H9 (cell line): ENCODE measurements at regions not wholly inside any gene's neighbourhood (a gene's known extent, or its start where the extent isn't known, plus 50 kb on each side); places are given as distances from the start of the nearest gene placed in this dataset.
"Not testable (repeated sequence)": the region's sequence is repeated elsewhere in the genome, so short reads cannot be mapped to it uniquely, and the experiment has no call there.

Experiments used
- DNase-seq: peaks from one replicate; pipeline ENCODE4 v3.0.0-alpha.2; 2017
- H2AFZ ChIP-seq: one replicate; pipeline ENCODE4 v1.6.1; 2013; ENCODE audit warnings: mild to moderate bottlenecking, low read length, control low read depth, moderate library complexity
- H2AK5ac ChIP-seq: 2 replicates; pipeline ENCODE4 v1.6.1; 2013; ENCODE audit warnings: low read length, control low read depth, mixed read lengths; ENCODE audit not compliant: insufficient read length
- H2BK120ac ChIP-seq: one replicate; pipeline ENCODE4 v1.6.1; 2013; ENCODE audit warnings: low read depth, mild to moderate bottlenecking, low read length, control low read depth, inconsistent platforms; ENCODE audit not compliant: poor library complexity, severe bottlenecking
- H2BK12ac ChIP-seq: 2 replicates; pipeline ENCODE4 v1.6.1; 2013; ENCODE audit warnings: low read length, control low read depth, mixed read lengths, low read depth; ENCODE audit not compliant: insufficient read length
- H2BK15ac ChIP-seq: 2 replicates; pipeline ENCODE4 v1.6.1; 2013; ENCODE audit warnings: low read depth, low read length, control low read depth
- H2BK20ac ChIP-seq: one replicate; pipeline ENCODE4 v1.6.1; 2013; ENCODE audit warnings: low read depth, mild to moderate bottlenecking, low read length, control low read depth, inconsistent platforms; ENCODE audit not compliant: poor library complexity, severe bottlenecking
- H2BK5ac ChIP-seq: 2 replicates; pipeline ENCODE4 v1.6.1; 2013; ENCODE audit warnings: low read length, control low read depth, mixed read lengths; ENCODE audit not compliant: insufficient read length
- H3K14ac ChIP-seq: 2 replicates; pipeline ENCODE4 v1.6.1; 2013; ENCODE audit warnings: low read length, control low read depth; ENCODE audit not compliant: insufficient read depth
- H3K18ac ChIP-seq: 2 replicates; pipeline ENCODE4 v1.6.1; 2013; ENCODE audit warnings: low read depth, mild to moderate bottlenecking, mixed read lengths, low read length, control low read depth; ENCODE audit not compliant: insufficient read length
- H3K23ac ChIP-seq: 2 replicates; pipeline ENCODE4 v1.6.1; 2013; ENCODE audit warnings: low read length, control low read depth, mixed read lengths, low read depth; ENCODE audit not compliant: insufficient read length
- H3K23me2 ChIP-seq: 2 replicates; pipeline ENCODE4 v1.6.1; 2013; ENCODE audit warnings: low read depth, mild to moderate bottlenecking, mixed read lengths, low read length, control low read depth; ENCODE audit not compliant: insufficient read length, poor library complexity, severe bottlenecking
- H3K27ac ChIP-seq: 2 replicates; pipeline ENCODE4 v1.5.1; 2013; ENCODE audit warnings: low read length, control low read depth, mixed read lengths, low read depth; ENCODE audit not compliant: insufficient read length
- H3K27me3 ChIP-seq: 2 replicates; pipeline ENCODE4 v1.6.1; 2013; ENCODE audit warnings: low read length, control low read depth, inconsistent platforms; ENCODE audit not compliant: insufficient read depth
- H3K4ac ChIP-seq: 2 replicates; pipeline ENCODE4 v1.6.1; 2013; ENCODE audit warnings: low read depth, mild to moderate bottlenecking, control low read depth, inconsistent platforms, low read length, moderate library complexity
- H3K4me1 ChIP-seq: 2 replicates; pipeline ENCODE4 v1.6.1; 2013; ENCODE audit warnings: low read length, control low read depth, inconsistent platforms; ENCODE audit not compliant: insufficient read depth
- H3K4me2 ChIP-seq: 2 replicates; pipeline ENCODE4 v1.6.1; 2013; ENCODE audit warnings: low read length, control low read depth, mixed read lengths; ENCODE audit not compliant: insufficient read length, insufficient read depth
- H3K56ac ChIP-seq: 2 replicates; pipeline ENCODE4 v1.6.1; 2013; ENCODE audit warnings: low read depth, mild to moderate bottlenecking, mixed read lengths, low read length, control low read depth; ENCODE audit not compliant: insufficient read length
- H3K79me1 ChIP-seq: 2 replicates; pipeline ENCODE4 v1.6.1; 2013; ENCODE audit warnings: low read depth, mild to moderate bottlenecking, moderate library complexity, low read length, control low read depth, inconsistent platforms; ENCODE audit not compliant: insufficient read depth, poor library complexity, severe bottlenecking
- H3K79me2 ChIP-seq: 2 replicates; pipeline ENCODE4 v1.6.1; 2013; ENCODE audit warnings: low read length, control low read depth, inconsistent platforms; ENCODE audit not compliant: insufficient read depth
- H3K9ac ChIP-seq: 2 replicates; pipeline ENCODE4 v1.6.1; 2013; ENCODE audit warnings: low read length, control low read depth, mixed read lengths; ENCODE audit not compliant: insufficient read length; ENCODE audit errors: extremely low read depth
- H3K9me3 ChIP-seq: one replicate; pipeline ENCODE4 v1.6.1; 2013; ENCODE audit warnings: low read depth, low read length, inconsistent platforms; ENCODE audit not compliant: control insufficient read depth
- H3T11ph ChIP-seq: one replicate; pipeline ENCODE4 v1.6.1; 2013; ENCODE audit warnings: mild to moderate bottlenecking, low read length, control low read depth, inconsistent platforms
- H4K20me1 ChIP-seq: one replicate; pipeline ENCODE4 v1.6.1; 2013; ENCODE audit not compliant: control insufficient read depth, insufficient read length, insufficient read depth
- H4K5ac ChIP-seq: 2 replicates; pipeline ENCODE4 v1.6.1; 2013; ENCODE audit warnings: low read depth, mild to moderate bottlenecking, mixed read lengths, low read length, control low read depth; ENCODE audit not compliant: insufficient read length
- H4K8ac ChIP-seq: replicated peaks from 2 replicates; pipeline ENCODE4 v1.6.1; 2013; ENCODE audit warnings: low read length, control low read depth, mixed read lengths, low read depth; ENCODE audit not compliant: insufficient read length
- H4K91ac ChIP-seq: 2 replicates; pipeline ENCODE4 v1.6.1; 2013; ENCODE audit warnings: low read depth, mild to moderate bottlenecking, moderate library complexity, mixed read lengths, low read length, control low read depth; ENCODE audit not compliant: insufficient read length
- H3K27ac Mint-ChIP-seq, 3 experiments: 2 replicates in 2 of 3; 3 replicates in 1 of 3; pipeline ENCODE4 v1.8.0; 2020 to 2021; ENCODE audit warnings: mixed read lengths in 3 of 3, mild to moderate bottlenecking in 1 of 3, moderate library complexity in 1 of 3
- H3K27me3 Mint-ChIP-seq: 2 replicates; pipeline ENCODE4 v1.8.0; 2021; ENCODE audit warnings: low read depth, mild to moderate bottlenecking, moderate library complexity, mixed read lengths
- H3K36me3 Mint-ChIP-seq, 3 experiments: 2 replicates in 2 of 3; 3 replicates in 1 of 3; pipeline ENCODE4 v1.8.0; 2020 to 2021; ENCODE audit warnings: low read depth in 3 of 3, mixed read lengths in 3 of 3; ENCODE audit not compliant: insufficient read depth in 1 of 3
- H3K4me1 Mint-ChIP-seq, 2 experiments: 2 replicates each; pipeline ENCODE4 v1.8.0; 2020; ENCODE audit warnings: mixed read lengths in 2 of 2
- H3K4me3 Mint-ChIP-seq, 2 experiments: 2 replicates in 1 of 2; 3 replicates in 1 of 2; pipeline ENCODE4 v1.8.0; 2020 to 2021; ENCODE audit warnings: mild to moderate bottlenecking in 2 of 2, mixed read lengths in 2 of 2, moderate library complexity in 1 of 2
- H3K9me3 Mint-ChIP-seq, 2 experiments: 2 replicates in 1 of 2; 3 replicates in 1 of 2; pipeline ENCODE4 v1.8.0; 2020; ENCODE audit warnings: mild to moderate bottlenecking in 2 of 2, mixed read lengths in 2 of 2, moderate library complexity in 1 of 2
- WGBS: extraction: QIAGEN DNeasy Blood & Tissue Kit; methylation state at CpG from one replicate; pipeline ENCODE4 v1.1.7; 2013; ENCODE audit warnings: missing lambda C conversion rate, low lambda C conversion rate, mixed read lengths; ENCODE audit not compliant: insufficient read length; ENCODE audit errors: extremely low coverage; 5-methylcytosine and 5-hydroxymethylcytosine counted together

- H4K91ac ChIP-seq, H2BK5ac ChIP-seq, H3K79me1 ChIP-seq, H3K27me3 ChIP-seq, H3K9ac ChIP-seq, H3K23me2 ChIP-seq, H3K9me3 ChIP-seq, H2AK5ac ChIP-seq, H2BK15ac ChIP-seq, H3K18ac ChIP-seq, H2BK12ac ChIP-seq, H3K14ac ChIP-seq, H3K27me3 Mint-ChIP-seq, H4K20me1 ChIP-seq, H3K27ac ChIP-seq, H2BK120ac ChIP-seq, DNase-seq, H3K79me2 ChIP-seq, H3T11ph ChIP-seq, H3K23ac ChIP-seq, H4K8ac ChIP-seq, H3K4ac ChIP-seq, H3K56ac ChIP-seq, H3K4me1 ChIP-seq, H2AFZ ChIP-seq, H4K5ac ChIP-seq, H2BK20ac ChIP-seq: not testable (repeated sequence)
- Mint-ChIP-seq H3K9me3 (peaks cover 12 to 20% of the 10 kb centered on the region in 2 experiments), H3K4me1 (peaks cover 24 to 25% of the 10 kb centered on the region in 2 experiments), H3K4me3 (peak overlapping the region in 1 of 2 experiments; percentile 50; a peak in 2 of 5 replicates), H3K27ac (peak overlapping the region in 2 of 3 experiments; percentile 20 to 74; a peak in 4 of 7 replicates), H3K36me3 (peaks cover 0 to 16% (median 15%) of the 10 kb centered on the region in 3 experiments; a peak in 6 of 7 replicates)
- WGBS: no CpG with 5 or more reads among the region's 5 CpGs
- H3K4me2 ChIP-seq: peak overlapping the region; percentile 21
These were observed 121.8 kb downstream of the NPIPB11 start for GRCh38 chr16:29284723-29285122.

GRCh38 chr16:29284159-29284558, 122.4 kb downstream of the NPIPB11 start:
- H3K27me3 ChIP-seq: not testable (repeated sequence)

More at GRCh38 chr16:29284159-29284558, 122.4 kb downstream of the NPIPB11 start:
- not testable (repeated sequence) for H3K27ac Mint-ChIP-seq, H3K27me3 Mint-ChIP-seq, H3K27ac ChIP-seq, H4K91ac ChIP-seq, H2BK15ac ChIP-seq, H3K4me2 ChIP-seq, DNase-seq, H4K8ac ChIP-seq, H3K56ac ChIP-seq, H3K79me1 ChIP-seq, H2BK12ac ChIP-seq, H3K4me3 Mint-ChIP-seq, H3K79me2 ChIP-seq, H2BK120ac ChIP-seq, H3K9ac ChIP-seq, H4K5ac ChIP-seq, H3K4me1 ChIP-seq, H3K23me2 ChIP-seq, H3K4ac ChIP-seq, H3K14ac ChIP-seq, H2BK5ac ChIP-seq, H3K9me3 ChIP-seq, H3T11ph ChIP-seq, H3K18ac ChIP-seq, H4K20me1 ChIP-seq, H2BK20ac ChIP-seq, H2AFZ ChIP-seq, H3K23ac ChIP-seq, H2AK5ac ChIP-seq
- WGBS: no CpG with 5 or more reads among the region's 4 CpGs
- H3K4me1 Mint-ChIP-seq: peaks cover 24 to 25% of the 10 kb centered on the region in 2 experiments
- peaks cover 0 to 16% (median 15%) of the 10 kb centered on the region in 3 experiments; a peak in 6 of 7 replicates for H3K36me3 Mint-ChIP-seq
- peaks cover 12 to 20% of the 10 kb centered on the region in 2 experiments for H3K9me3 Mint-ChIP-seq
